A673 (cell line): ENCODE measurements at regions not wholly inside any gene's neighbourhood (a gene's known extent, or its start where the extent isn't known, plus 50 kb on each side); places are given as distances from the start of the nearest gene placed in this dataset.

Experiments used
- CTCF ChIP-seq: fragments of 300-800, 200-600 bp; sonication (generic); conservative IDR thresholded peaks from 2 replicates; pipeline ENCODE4 v1.5.1; 2017; ENCODE audit warnings: low read depth, mild to moderate bottlenecking, antibody characterized with exemption, low read length, moderate library complexity, mixed read lengths
- EZH2 ChIP-seq: fragments of 200-600 bp; sonication (generic); IDR thresholded peaks from 2 replicates; pipeline ENCODE4 v1.6.1; 2017; ENCODE audit warnings: borderline replicate concordance, low read depth, mild to moderate bottlenecking, mixed read lengths, antibody characterized with exemption, low read length; ENCODE audit not compliant: poor library complexity, severe bottlenecking

GRCh38 chr3:31137718-31138465 is 243.4 kb upstream of the GADL1 start:
- TF ChIP-seq CTCF = no peak
- TF ChIP-seq EZH2 = no peak
